ENCODE measurements at regions not wholly inside any gene's neighbourhood (a gene's known extent, or its start where the extent isn't known, plus 50 kb on each side); places are given as distances from the start of the nearest gene placed in this dataset.

DNA sequence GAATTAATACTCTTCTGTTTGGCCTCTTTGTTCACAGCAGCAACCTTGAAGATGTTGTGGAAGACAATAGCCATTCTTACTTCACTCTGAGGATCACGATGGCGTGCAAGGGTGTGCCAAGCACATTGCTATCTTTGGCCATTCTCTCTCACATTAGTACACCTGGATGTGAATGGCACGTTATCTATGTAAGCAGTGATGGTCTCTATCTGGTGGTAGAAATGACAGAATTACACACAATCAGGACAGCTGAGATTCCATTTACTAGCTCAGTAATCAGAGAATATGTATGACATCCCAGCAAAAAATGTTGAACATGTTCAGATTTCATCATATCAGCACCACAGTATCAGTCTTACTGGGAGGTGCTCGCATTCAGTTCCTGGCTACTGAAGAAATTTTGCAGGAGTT lies 116.2 kb downstream of the LCA5 start:
- FAIRE-seq (no peak), DNase-seq (ENCODE audit: low read depth in 1 of 2, low spot score in 2 of 2) (no peak)
- no peak overlapping the region for H3K27ac ChIP-seq (ENCODE audit: low read depth, low read length)
- 88% methylated on average over 4 of the region's 4 CpGs; no CpG with 5 or more reads in 1 of the 2 experiments for WGBS, 2 experiments (ENCODE audit: extremely low coverage in 1 of 2, insufficient coverage in 1 of 2, insufficient read length in 1 of 2, insufficient replicate concordance in 2 of 2, low coverage in 1 of 2, low lambda C conversion rate in 2 of 2, missing lambda C conversion rate in 1 of 2)
- no peaks in the 10 kb centered on the region for H3K9me3 ChIP-seq (ENCODE audit: insufficient read depth in 2 of 2, low read depth in 1 of 2, low read length in 1 of 2)
- no peak overlapping the region for H4K91ac ChIP-seq (replicated peaks; ENCODE audit: insufficient read length, low read length)
- no peak overlapping the region for H3K4ac ChIP-seq (replicated peaks; ENCODE audit: insufficient read length, low read depth, low read length)
- no peak overlapping the region for H3K18ac ChIP-seq (ENCODE audit: extremely low read depth, low read length)
- no peak overlapping the region for H3K4me3 ChIP-seq (ENCODE audit: extremely low read depth in 1 of 4, insufficient read depth in 2 of 4, low read depth in 3 of 4, low read length in 4 of 4)
- no peak overlapping the region for H2BK12ac ChIP-seq (ENCODE audit: low read depth, low read length)
- POLR2A ChIA-PET (ENCODE audit: partially characterized antibody), result no interaction called here
- no peak overlapping the region for H3K4me2 ChIP-seq (ENCODE audit: insufficient read depth in 1 of 2, low read depth in 2 of 2, low read length in 2 of 2)
- no peak overlapping the region for H2AK5ac ChIP-seq (ENCODE audit: low read depth, low read length)
- no peaks in the 10 kb centered on the region for H3K4me1 ChIP-seq (replicated peaks in 1 of 4; ENCODE audit: control insufficient read depth in 3 of 4, insufficient read depth in 4 of 4, low read length in 3 of 4)
- no peak overlapping the region for H2BK20ac ChIP-seq (ENCODE audit: low read length)
- no peak overlapping the region for H3K23ac ChIP-seq (ENCODE audit: insufficient read length)
- H3K79me1 ChIP-seq (ENCODE audit: low read depth, low read length), result no peaks in the 10 kb centered on the region
- no peaks in the 10 kb centered on the region for H3K36me3 ChIP-seq (ENCODE audit: control insufficient read depth in 2 of 4, insufficient read depth in 4 of 4, low read length in 3 of 4)
- no peak overlapping the region for H3K56ac ChIP-seq (replicated peaks; ENCODE audit: insufficient read length, low read depth, low read length)
- H4K5ac ChIP-seq (ENCODE audit: insufficient read length, low read depth, low read length), result no peak overlapping the region
- CTCF ChIA-PET (ENCODE audit: partially characterized antibody), result interaction anchor here (1.1 to 2.0 kb wide), 2 partner anchors 10 to 19 kb away, joined by 4 to 9 read pairs; no protein-coding TSS in a partner anchor
- no peak overlapping the region for H2AFZ ChIP-seq (ENCODE audit: low read length)
- no peak overlapping the region for H4K8ac ChIP-seq (ENCODE audit: extremely low read depth, insufficient read depth, low read length)
- H2BK120ac ChIP-seq (replicated peaks; ENCODE audit: low read depth, low read length), result no peak overlapping the region
- H3K14ac ChIP-seq (ENCODE audit: insufficient read length), result no peak overlapping the region
- H2BK5ac ChIP-seq (ENCODE audit: low read depth, low read length), result no peak overlapping the region
- no peaks in the 10 kb centered on the region for H3K27me3 ChIP-seq (replicated peaks in 1 of 4; ENCODE audit: control insufficient read depth in 3 of 4, extremely low read depth in 1 of 4, insufficient read depth in 3 of 4, low read length in 3 of 4)
- H3K79me2 ChIP-seq (ENCODE audit: control insufficient read depth in 1 of 2, insufficient read depth in 2 of 2, low read length in 2 of 2), result no peaks in the 10 kb centered on the region
- no peaks in the 10 kb centered on the region for H3K23me2 ChIP-seq (ENCODE audit: low read depth, low read length)
- H3K9ac ChIP-seq (replicated peaks in 1 of 4; ENCODE audit: extremely low read depth in 1 of 4, low read depth in 3 of 4, low read length in 3 of 4), result no peak overlapping the region
- no peaks in the 10 kb centered on the region for H4K20me1 ChIP-seq (replicated peaks in 1 of 2; ENCODE audit: control insufficient read depth in 1 of 2, insufficient read depth in 2 of 2, low read length in 2 of 2)
- no peak overlapping the region for H2BK15ac ChIP-seq (ENCODE audit: low read length)
- TF ChIP-seq SUZ12 (IDR thresholded peaks at IDR 0.05; ENCODE audit: low read length) (no peak), KDM4A (IDR thresholded peaks at IDR 0.05; ENCODE audit: low read depth, low read length, severe bottlenecking) (no peak), POLR2A (IDR thresholded peaks at IDR 0.05; ENCODE audit: control extremely low read depth in 1 of 2, low read depth in 2 of 2, low read length in 2 of 2) (no peak), CHD1 (IDR thresholded peaks at IDR 0.05; ENCODE audit: low read depth, low read length) (no peak)
